IMR-90 (cell line): ENCODE measurements at regions not wholly inside any gene's neighbourhood (a gene's known extent, or its start where the extent isn't known, plus 50 kb on each side); places are given as distances from the start of the nearest gene placed in this dataset.
A peak's percentile ranks its signal among the peaks of the same experiment; 100 is the strongest.

Source experiments
- ATAC-seq: fragments of 200-7000 bp; cut with Tn5 transposase; 2 replicates; pipeline ENCODE4 v1.9.1; 2020; ENCODE audit warnings: low read depth, mild to moderate bottlenecking, moderate library complexity
- BruUV-seq: library from RNA; stranded (reverse); fragments of 400-500 nt; replicated peaks from 2 replicates; lab custom pipeline; 2021; lab: Mats Ljungman, UMichigan
- CTCF ChIA-PET: fragments of 300-600 bp; formaldehyde crosslinking; extraction: SDS; loops from one replicate; lab custom pipeline; 2021; ENCODE audit warnings: antibody characterized with exemption; lab: Yijun Ruan, JAX
- POLR2A ChIA-PET: fragments of 300-600 bp; sonication (Branson Sonifier 250); formaldehyde crosslinking; loops from one replicate; lab custom pipeline; 2022; ENCODE audit warnings: antibody characterized with exemption; ENCODE audit not compliant: unreplicated experiment; lab: Charles Lee
- DNase-seq: peaks from one replicate; pipeline ENCODE4 v3.0.0; 2013
- H2AFZ ChIP-seq: replicated peaks from 2 replicates; pipeline ENCODE3; 2013; ENCODE audit warnings: low read length, mild to moderate bottlenecking; ENCODE audit not compliant: poor library complexity
- H2AK5ac ChIP-seq: 2 replicates; pipeline ENCODE4 v1.6.1; 2013; ENCODE audit warnings: low read depth, low read length, inconsistent platforms
- H2AK9ac ChIP-seq: replicated peaks from 2 replicates; pipeline ENCODE3; 2013; ENCODE audit warnings: mild to moderate bottlenecking, low read depth, low read length, moderate library complexity; ENCODE audit not compliant: poor library complexity
- H2BK120ac ChIP-seq: 2 replicates; pipeline ENCODE4 v1.6.1; 2013; ENCODE audit warnings: low read depth, low read length, inconsistent platforms
- H2BK15ac ChIP-seq: 3 replicates; pipeline ENCODE4 v1.6.1; 2013; ENCODE audit warnings: low read depth, low read length, inconsistent platforms
- H2BK20ac ChIP-seq: 2 replicates; pipeline ENCODE4 v1.6.1; 2013; ENCODE audit warnings: low read depth, mild to moderate bottlenecking, inconsistent platforms, low read length, moderate library complexity
- H2BK5ac ChIP-seq: 2 replicates; pipeline ENCODE4 v1.6.1; 2013; ENCODE audit warnings: mild to moderate bottlenecking, low read depth, low read length, inconsistent platforms; ENCODE audit not compliant: poor library complexity, severe bottlenecking
- H3K14ac ChIP-seq: replicated peaks from 2 replicates; pipeline ENCODE4 v1.6.1; 2013; ENCODE audit warnings: low read depth, low read length, inconsistent platforms
- H3K18ac ChIP-seq: 2 replicates; pipeline ENCODE4 v1.6.1; 2013; ENCODE audit warnings: low read depth, low read length, control low read depth
- H3K23ac ChIP-seq: 2 replicates; pipeline ENCODE4 v1.6.1; 2013; ENCODE audit warnings: low read depth, low read length, inconsistent platforms
- H3K27ac ChIP-seq: 2 replicates; pipeline ENCODE4 v1.5.1; 2013; ENCODE audit warnings: mild to moderate bottlenecking, control low read depth, low read length; ENCODE audit not compliant: insufficient read depth
- H3K27me3 ChIP-seq: 2 replicates; pipeline ENCODE4 v1.6.1; 2013; ENCODE audit warnings: low read length; ENCODE audit not compliant: control insufficient read depth, insufficient read depth
- H3K36me3 ChIP-seq: 2 replicates; pipeline ENCODE4 v1.6.1; 2013; ENCODE audit warnings: low read length, mixed read lengths; ENCODE audit not compliant: control insufficient read depth, insufficient read depth
- H3K4ac ChIP-seq: 2 replicates; pipeline ENCODE4 v1.6.1; 2013; ENCODE audit warnings: low read depth, low read length, inconsistent platforms
- H3K4me1 ChIP-seq: 2 replicates; pipeline ENCODE4 v1.6.1; 2013; ENCODE audit warnings: low read length, mixed read lengths; ENCODE audit not compliant: control insufficient read depth, insufficient read depth
- H3K4me2 ChIP-seq: 2 replicates; pipeline ENCODE4 v1.6.1; 2013; ENCODE audit warnings: low read depth, mild to moderate bottlenecking, control low read depth, low read length, moderate library complexity
- H3K4me3 ChIP-seq: 2 replicates; pipeline ENCODE4 v1.5.1; 2013; ENCODE audit warnings: low read depth, mild to moderate bottlenecking, control low read depth, low read length, moderate library complexity; ENCODE audit not compliant: insufficient read depth
- H3K56ac ChIP-seq: 2 replicates; pipeline ENCODE4 v1.6.1; 2013; ENCODE audit warnings: low read length, inconsistent platforms; ENCODE audit not compliant: insufficient read depth; ENCODE audit errors: extremely low read depth
- H3K79me1 ChIP-seq, 2 experiments: 2 replicates each; pipeline ENCODE4 v1.6.1; 2013; ENCODE audit warnings: low read length in 2 of 2, inconsistent platforms in 1 of 2, low read depth in 1 of 2
- H3K9ac ChIP-seq: 2 replicates; pipeline ENCODE4 v1.6.1; 2013; ENCODE audit warnings: low read depth, low read length, control low read depth
- H3K9me1 ChIP-seq: 2 replicates; pipeline ENCODE4 v1.6.1; 2013; ENCODE audit warnings: low read length, inconsistent platforms; ENCODE audit not compliant: insufficient read depth
- H3K9me3 ChIP-seq: 2 replicates; pipeline ENCODE4 v1.6.1; 2013; ENCODE audit warnings: low read length; ENCODE audit not compliant: control insufficient read depth, insufficient read depth
- H4K20me1 ChIP-seq: 2 replicates; pipeline ENCODE4 v1.6.1; 2013; ENCODE audit warnings: low read length, inconsistent platforms; ENCODE audit not compliant: insufficient read depth
- H4K5ac ChIP-seq: 2 replicates; pipeline ENCODE4 v1.6.1; 2013; ENCODE audit warnings: mild to moderate bottlenecking, low read depth, low read length, control low read depth
- H4K8ac ChIP-seq, 2 experiments: 2 replicates each; pipeline ENCODE4 v1.6.1; 2013; ENCODE audit warnings: low read depth in 2 of 2, low read length in 2 of 2, control low read depth in 1 of 2, inconsistent platforms in 1 of 2
- H4K91ac ChIP-seq: 2 replicates; pipeline ENCODE4 v1.6.1; 2013; ENCODE audit warnings: low read depth, low read length, inconsistent platforms; ENCODE audit not compliant: insufficient read depth
- CEBPB ChIP-seq: IDR thresholded peaks from 2 replicates; pipeline ENCODE4 v1.6.1; 2012; ENCODE audit warnings: low read depth, low read length, improper control_type of control experiment
- CHD1 ChIP-seq: IDR thresholded peaks from 2 replicates; pipeline ENCODE4 v1.6.1; 2012; ENCODE audit warnings: low read depth, low read length, improper control_type of control experiment
- WGBS, 2 experiments: methylation state at CpG; one replicate each; pipeline versions ENCODE4 v1.1.5 to v1.1.7; 2013; ENCODE audit warnings: missing lambda C conversion rate in 2 of 2; ENCODE audit not compliant: insufficient read length in 1 of 2; ENCODE audit errors: extremely low coverage in 2 of 2; 5-methylcytosine and 5-hydroxymethylcytosine counted together
- dilution Hi-C: fragments of 300-500 bp; cut with HindIII; formaldehyde crosslinking; loops from one replicate; pipeline ENCODE4 v1.14.3; 2018; ENCODE audit warnings: low sequenced_read_pairs; ENCODE audit not compliant: unreplicated experiment
- in situ Hi-C: fragments of 300-500 bp; cut with MboI; formaldehyde crosslinking; loops from 3 replicates; pipeline ENCODE4 v1.14.3; 2019; ENCODE audit warnings: low sequenced_read_pairs, inconsistent platforms, mixed read lengths
- intact Hi-C: fragments of 100-400 bp; cut with micrococcal nuclease; formaldehyde crosslinking; loops from 2 replicates; pipeline ENCODE4 v1.10.0; 2022

- no peak overlapping the region for H2BK15ac ChIP-seq
- H3K4me2 ChIP-seq, result no peak overlapping the region
- no peak overlapping the region for H2BK120ac ChIP-seq
- no peak for TF ChIP-seq CHD1
- TF ChIP-seq CEBPB, result peak; percentile 71
- DNase-seq (no peak), ATAC-seq (no peak)
- no peaks in the 10 kb centered on the region for H3K27me3 ChIP-seq
- no peaks in the 10 kb centered on the region for H4K20me1 ChIP-seq
- intact Hi-C loops, result no loop called here
- no peaks in the 10 kb centered on the region for H3K9me3 ChIP-seq
- no peaks in the 10 kb centered on the region for H3K9me1 ChIP-seq
- in situ Hi-C loops, result no loop called here
- H2BK20ac ChIP-seq, result no peak overlapping the region
- no peak overlapping the region for H2AK5ac ChIP-seq
- H3K23ac ChIP-seq, result no peak overlapping the region
- POLR2A ChIA-PET, result no interaction called here
- WGBS, 2 experiments, result 40% methylated on average over 1 of the region's 1 CpG; no CpG with 5 or more reads in 1 of the 2 experiments
- H4K8ac ChIP-seq, result no peak overlapping the region
- H3K4me3 ChIP-seq, result no peak overlapping the region
- no peak overlapping the region for H3K9ac ChIP-seq
- no peak overlapping the region for H3K14ac ChIP-seq
- no peak overlapping the region for H3K18ac ChIP-seq
- H3K27ac ChIP-seq, result no peak overlapping the region
- CTCF ChIA-PET, result no interaction called here
- H2AK9ac ChIP-seq, result no peak overlapping the region
- H3K4me1 ChIP-seq, result no peaks in the 10 kb centered on the region
- no TSS peak for BruUV-seq
- H3K4ac ChIP-seq, result no peak overlapping the region
- no peaks in the 10 kb centered on the region for H3K36me3 ChIP-seq
- H2BK5ac ChIP-seq, result no peak overlapping the region
- H4K91ac ChIP-seq, result no peak overlapping the region
- H4K5ac ChIP-seq, result no peak overlapping the region
- dilution Hi-C loops, result no loop called here
- H3K56ac ChIP-seq, result no peak overlapping the region
- no peaks in the 10 kb centered on the region for H3K79me1 ChIP-seq
- H2AFZ ChIP-seq, result no peak overlapping the region
Measured at GRCh38 chr3:74145277-74145676, 469.2 kb downstream of the CNTN3 start.
